ENCODE measurements at regions not wholly inside any gene's neighbourhood (a gene's known extent, or its start where the extent isn't known, plus 50 kb on each side); places are given as distances from the start of the nearest gene placed in this dataset.
"Not testable (repeated sequence)": the region's sequence is repeated elsewhere in the genome, so short reads cannot be mapped to it uniquely, and the experiment has no call there.

- Histone ChIP-seq H3K27me3 (no peaks in the 10 kb centered on the region), H3K9me3 (ENCODE audit: low read depth) (no peaks in the 10 kb centered on the region), H3K4me2 (no peak overlapping the region), H3K27ac (no peak overlapping the region), H3K36me3 (no peaks in the 10 kb centered on the region), H3K4me1 (no peaks in the 10 kb centered on the region), H4K20me1 (ENCODE audit: low read depth) (no peaks in the 10 kb centered on the region), H3K79me2 (ENCODE audit: low read depth) (no peaks in the 10 kb centered on the region), H3K9ac (no peak overlapping the region), H3K4me3 (no peak overlapping the region), H3F3A (ENCODE audit: low read depth) (no peaks in the 10 kb centered on the region), H2AFZ (replicated peaks) (no peak overlapping the region)
- Mint-ChIP-seq H3K9me3 (peaks cover 2% of the 10 kb centered on the region), H3K4me1 (no peaks in the 10 kb centered on the region), H3K27ac (no peak overlapping the region), H3K36me3 (no peaks in the 10 kb centered on the region), H3K4me3 (no peak overlapping the region), H3K27me3 (ENCODE audit: insufficient read depth, low read depth) (no peaks in the 10 kb centered on the region)
- TF ChIP-seq EZH2 (IDR thresholded peaks at IDR 0.05) (no peak), EZH2phosphoT487 (IDR thresholded peaks at IDR 0.05) (no peak), CTCF (IDR thresholded peaks at IDR 0.05) (no peak)
- no peak for DNase-seq (ENCODE audit: low spot score)
Measured at GRCh38 chr1:104197516-104197915, 447.8 kb downstream of the AMY1C start.

- Histone ChIP-seq H3K4me1 (no peaks in the 10 kb centered on the region), H3F3A (ENCODE audit: low read depth) (no peaks in the 10 kb centered on the region), H3K9me3 (ENCODE audit: low read depth) (no peaks in the 10 kb centered on the region), H3K4me3 (no peak overlapping the region), H3K27me3 (no peaks in the 10 kb centered on the region), H3K27ac (no peak overlapping the region), H3K4me2 (no peak overlapping the region), H3K36me3 (no peaks in the 10 kb centered on the region), H4K20me1 (ENCODE audit: low read depth) (no peaks in the 10 kb centered on the region), H2AFZ (replicated peaks) (no peak overlapping the region), H3K79me2 (ENCODE audit: low read depth) (no peaks in the 10 kb centered on the region), H3K9ac (no peak overlapping the region)
- Mint-ChIP-seq H3K36me3 (no peaks in the 10 kb centered on the region), H3K9me3 (peaks cover 7% of the 10 kb centered on the region), H3K27me3 (ENCODE audit: insufficient read depth, low read depth) (no peaks in the 10 kb centered on the region), H3K27ac (no peak overlapping the region), H3K4me1 (no peaks in the 10 kb centered on the region), H3K4me3 (no peak overlapping the region)
- TF ChIP-seq CTCF (IDR thresholded peaks at IDR 0.05), result no peak
- no peak for TF ChIP-seq EZH2 (IDR thresholded peaks at IDR 0.05)
- TF ChIP-seq EZH2phosphoT487 (IDR thresholded peaks at IDR 0.05), result no peak
- no peak for DNase-seq (ENCODE audit: low spot score)
Measured at GRCh38 chr1:104212239-104212638, 462.5 kb downstream of the AMY1C start.

- not testable (repeated sequence) for H3K4me1 ChIP-seq; H3K36me3 Mint-ChIP-seq; H3K9me3 ChIP-seq (ENCODE audit: low read depth); H3K27me3 Mint-ChIP-seq (ENCODE audit: insufficient read depth, low read depth); H4K20me1 ChIP-seq (ENCODE audit: low read depth); H3K4me2 ChIP-seq; H3K4me1 Mint-ChIP-seq; H3K4me3 Mint-ChIP-seq; H3K27me3 ChIP-seq; H3K79me2 ChIP-seq (ENCODE audit: low read depth); H2AFZ ChIP-seq (replicated peaks); H3K9ac ChIP-seq; DNase-seq (ENCODE audit: low spot score); H3K27ac Mint-ChIP-seq; H3F3A ChIP-seq (ENCODE audit: low read depth); H3K27ac ChIP-seq; H3K36me3 ChIP-seq; H3K4me3 ChIP-seq
- H3K9me3 Mint-ChIP-seq, result peaks cover 16% of the 10 kb centered on the region
Measured at GRCh38 chr1:104217395-104217986, 467.8 kb downstream of the AMY1C start.

- Histone ChIP-seq H3K79me2 (ENCODE audit: low read depth) (no peaks in the 10 kb centered on the region), H2AFZ (replicated peaks) (no peak overlapping the region), H3K4me3 (no peak overlapping the region), H3K4me1 (no peaks in the 10 kb centered on the region), H3F3A (ENCODE audit: low read depth) (no peaks in the 10 kb centered on the region), H3K27me3 (no peaks in the 10 kb centered on the region), H3K9me3 (ENCODE audit: low read depth) (no peaks in the 10 kb centered on the region), H4K20me1 (ENCODE audit: low read depth) (no peaks in the 10 kb centered on the region), H3K27ac (no peak overlapping the region), H3K9ac (no peak overlapping the region), H3K4me2 (no peak overlapping the region), H3K36me3 (no peaks in the 10 kb centered on the region)
- H3K9me3 Mint-ChIP-seq, result no peaks in the 10 kb centered on the region
- no peak for DNase-seq (ENCODE audit: low spot score)
- H3K36me3 Mint-ChIP-seq, result no peaks in the 10 kb centered on the region
- H3K27ac Mint-ChIP-seq, result no peak overlapping the region
- no peaks in the 10 kb centered on the region for H3K27me3 Mint-ChIP-seq (ENCODE audit: insufficient read depth, low read depth)
- TF ChIP-seq CTCF (IDR thresholded peaks at IDR 0.05) (no peak), EZH2phosphoT487 (IDR thresholded peaks at IDR 0.05) (no peak), EZH2 (IDR thresholded peaks at IDR 0.05) (no peak)
- no peak overlapping the region for H3K4me3 Mint-ChIP-seq
- H3K4me1 Mint-ChIP-seq, result no peaks in the 10 kb centered on the region
Measured at GRCh38 chr1:104229860-104230259, 480.2 kb downstream of the AMY1C start.
